GM12892 (cell line): ENCODE measurements at regions not wholly inside any gene's neighbourhood (a gene's known extent, or its start where the extent isn't known, plus 50 kb on each side); places are given as distances from the start of the nearest gene placed in this dataset.

Experiments
- DNase-seq: peaks from one replicate; pipeline ENCODE4 v3.0.0; 2011; ENCODE audit not compliant: insufficient read length
- FAIRE-seq: peaks from 2 replicates; lab custom pipeline; 2011; peaks lifted over from hg19 to GRCh38; lab: Jason Lieb, UNC
- POLR2A ChIP-seq: IDR thresholded peaks from 2 replicates; pipeline ENCODE4 v1.6.1; 2011; ENCODE audit warnings: low read depth, low read length, control low read depth
- POLR2AphosphoS5 ChIP-seq: IDR thresholded peaks from 2 replicates; pipeline ENCODE4 v1.6.1; 2011; ENCODE audit warnings: low read depth, low read length, control low read depth
- TAF1 ChIP-seq: IDR thresholded peaks from 2 replicates; pipeline ENCODE4 v1.6.1; 2011; ENCODE audit warnings: low read depth, mild to moderate bottlenecking, control low read depth, low read length, borderline replicate concordance

- FAIRE-seq: no peak
- TF ChIP-seq POLR2A (no peak), POLR2AphosphoS5 (no peak), TAF1 (no peak)
- no peak for DNase-seq
Observed at GRCh38 chr5:87940775-87941174, 327.9 kb downstream of the TMEM161B start.

GRCh38 chr5:87936667-87937066, 332.0 kb downstream of the TMEM161B start:
- FAIRE-seq: no peak
- no peak for DNase-seq
- TF ChIP-seq POLR2A: no peak
- no peak for TF ChIP-seq POLR2AphosphoS5
- no peak for TF ChIP-seq TAF1

GRCh38 chr5:87924436-87924835, 344.2 kb downstream of the TMEM161B start:
- TF ChIP-seq POLR2A: no peak
- TF ChIP-seq POLR2AphosphoS5: no peak
- no peak for TF ChIP-seq TAF1
- DNase-seq (no peak), FAIRE-seq (no peak)

- TF ChIP-seq POLR2AphosphoS5: no peak
- no peak for TF ChIP-seq POLR2A
- TF ChIP-seq TAF1: no peak
- FAIRE-seq (no peak), DNase-seq (no peak)
Observed at GRCh38 chr5:87916320-87916719, 352.3 kb downstream of the TMEM161B start.

GRCh38 chr5:87912419-87912818, 356.2 kb downstream of the TMEM161B start:
- no peak for TF ChIP-seq POLR2AphosphoS5
- no peak for TF ChIP-seq POLR2A
- no peak for TF ChIP-seq TAF1
- FAIRE-seq: no peak
- no peak for DNase-seq

GRCh38 chr5:87909382-87909781, 359.3 kb downstream of the TMEM161B start:
- no peak for DNase-seq
- TF ChIP-seq TAF1 (no peak), POLR2AphosphoS5 (no peak), POLR2A (no peak)
- no peak for FAIRE-seq

- no peak for DNase-seq
- TF ChIP-seq POLR2AphosphoS5: no peak
- FAIRE-seq: no peak
Observed at GRCh38 chr5:87906962-87907361, 361.7 kb downstream of the TMEM161B start.

- DNase-seq (no peak), FAIRE-seq (peak; percentile 40)
- TF ChIP-seq POLR2AphosphoS5 (no peak), TAF1 (no peak), POLR2A (no peak)
Observed at GRCh38 chr5:87900419-87900818, 368.2 kb downstream of the TMEM161B start.

- FAIRE-seq (peak; percentile 17), DNase-seq (no peak)
- TF ChIP-seq TAF1: no peak
- TF ChIP-seq POLR2AphosphoS5: no peak
- no peak for TF ChIP-seq POLR2A
Observed at GRCh38 chr5:87899721-87900131, 368.9 kb downstream of the TMEM161B start.

GRCh38 chr5:87899208-87899661, 369.4 kb downstream of the TMEM161B start:
- no peak for DNase-seq
- no peak for FAIRE-seq
- TF ChIP-seq TAF1: no peak

- DNase-seq: no peak
- TF ChIP-seq POLR2AphosphoS5: no peak
- no peak for TF ChIP-seq POLR2A
- TF ChIP-seq TAF1: no peak
- FAIRE-seq: no peak
Observed at GRCh38 chr5:87898574-87898973, 370.1 kb downstream of the TMEM161B start.

GRCh38 chr5:87888139-87888538, 380.5 kb downstream of the TMEM161B start:
- no peak for FAIRE-seq
- DNase-seq: no peak
- TF ChIP-seq TAF1 (no peak), POLR2AphosphoS5 (no peak), POLR2A (no peak)

GRCh38 chr5:87887247-87887646, 381.4 kb downstream of the TMEM161B start:
- FAIRE-seq (no peak), DNase-seq (no peak)
- TF ChIP-seq TAF1 (no peak), POLR2AphosphoS5 (no peak), POLR2A (no peak)
